Tibial nerve (tissue), 4 donors: ENCODE measurements at regions not wholly inside any gene's neighbourhood (a gene's known extent, or its start where the extent isn't known, plus 50 kb on each side); places are given as distances from the start of the nearest gene placed in this dataset.

Experiments used
- DNase-seq, 2 donors: peaks; one replicate each; pipeline ENCODE4 v3.0.0-alpha.2; 2019; ENCODE audit warnings: low spot score in 2 of 2
- H3K27ac ChIP-seq, 4 donors: fragments of 200-600 bp; sonication (generic) in 3 of 4; one replicate each; pipeline ENCODE4 v1.5.1; 2017 to 2019; ENCODE audit warnings: mild to moderate bottlenecking in 1 of 4
- H3K27me3 ChIP-seq, 2 donors: fragments of 200-600 bp; sonication (generic) in 1 of 2; one replicate each; pipeline versions ENCODE4 v1.5.1 to v1.6.0; 2017 to 2019
- H3K36me3 ChIP-seq, 3 donors: fragments of 200-600 bp; sonication (generic); one replicate each; pipeline ENCODE4 v1.5.1; 2018 to 2019
- H3K4me1 ChIP-seq, 4 donors: fragments of 200-600 bp; sonication (generic) in 3 of 4; one replicate each; pipeline ENCODE4 v1.5.1; 2017 to 2019
- H3K4me3 ChIP-seq, 4 donors: fragments of 200-600 bp; sonication (generic) in 3 of 4; one replicate each; pipeline ENCODE4 v1.5.1; 2017 to 2019; ENCODE audit warnings: mild to moderate bottlenecking in 1 of 4, moderate library complexity in 1 of 4
- H3K9me3 ChIP-seq, 4 donors: fragments of 200-600 bp; sonication (generic) in 3 of 4; one replicate each; pipeline ENCODE4 v1.5.1; 2017 to 2019
- CTCF ChIP-seq, 5 experiments: fragments of 200-600 bp in 3 of 5; fragments of 450-650 bp in 2 of 5; sonication (generic) in 3 of 5; IDR thresholded peaks; one replicate each; pipeline ENCODE4 v1.5.1; 2016 to 2019; ENCODE audit warnings: antibody characterized with exemption in 5 of 5, mild to moderate bottlenecking in 3 of 5, moderate library complexity in 2 of 5
- EP300 ChIP-seq, 2 donors: sonication (generic); formaldehyde crosslinking; IDR thresholded peaks; one replicate each; pipeline ENCODE4 v1.6.1; 2017; ENCODE audit warnings: antibody characterized with exemption in 2 of 2, mild to moderate bottlenecking in 1 of 2
- POLR2A ChIP-seq, 2 donors: fragments of 450-650 bp; IDR thresholded peaks; one replicate each; pipeline ENCODE4 v1.6.1; 2017; ENCODE audit warnings: antibody characterized with exemption in 2 of 2, mild to moderate bottlenecking in 2 of 2, moderate library complexity in 2 of 2
- WGBS, 2 donors: methylation state at CpG; one replicate each; pipeline ENCODE4 v1.1.5; 2018; 5-methylcytosine and 5-hydroxymethylcytosine counted together

- H3K9me3 ChIP-seq: no peaks in the 10 kb centered on the region
- H3K4me3 ChIP-seq: no peak overlapping the region
- no peak overlapping the region for H3K27ac ChIP-seq
- no peaks in the 10 kb centered on the region for H3K4me1 ChIP-seq
- H3K36me3 ChIP-seq: no peaks in the 10 kb centered on the region
- TF ChIP-seq POLR2A (IDR thresholded peaks at IDR 0.05): no peak
- no peak for TF ChIP-seq CTCF (IDR thresholded peaks at IDR 0.05)
- no peak for TF ChIP-seq EP300 (IDR thresholded peaks at IDR 0.05)
- WGBS, 2 donors: 69 to 75% methylated on average over 2 of the region's 2 CpGs
- no peaks in the 10 kb centered on the region for H3K27me3 ChIP-seq
- no peak for DNase-seq
Measured at GRCh38 chr4:111930659-111931058, 214.6 kb upstream of the FAM241A start.

- H3K36me3 ChIP-seq: no peaks in the 10 kb centered on the region
- WGBS, 2 donors: 34 to 53% methylated on average over 2 of the region's 2 CpGs
- H3K27me3 ChIP-seq: no peaks in the 10 kb centered on the region
- no peak for TF ChIP-seq CTCF (IDR thresholded peaks at IDR 0.05)
- no peaks in the 10 kb centered on the region for H3K9me3 ChIP-seq
- no peaks in the 10 kb centered on the region for H3K4me1 ChIP-seq
- no peak overlapping the region for H3K4me3 ChIP-seq
- H3K27ac ChIP-seq: no peak overlapping the region
- no peak for DNase-seq
Measured at GRCh38 chr4:111933703-111934102, 211.6 kb upstream of the FAM241A start.

GRCh38 chr4:111934314-111934713, 210.9 kb upstream of the FAM241A start:
- no peak for TF ChIP-seq POLR2A (IDR thresholded peaks at IDR 0.05)
- TF ChIP-seq EP300 (IDR thresholded peaks at IDR 0.05): no peak
- TF ChIP-seq CTCF (IDR thresholded peaks at IDR 0.05): no peak
- no peaks in the 10 kb centered on the region for H3K27me3 ChIP-seq
- DNase-seq: no peak

GRCh38 chr4:111937368-111937767, 207.9 kb upstream of the FAM241A start:
- Histone ChIP-seq H3K36me3 (no peaks in the 10 kb centered on the region), H3K4me3 (no peak overlapping the region), H3K27me3 (no peaks in the 10 kb centered on the region), H3K4me1 (no peaks in the 10 kb centered on the region), H3K9me3 (no peaks in the 10 kb centered on the region), H3K27ac (no peak overlapping the region)
- no peak for TF ChIP-seq CTCF (IDR thresholded peaks at IDR 0.05)
- TF ChIP-seq POLR2A (IDR thresholded peaks at IDR 0.05): no peak
- TF ChIP-seq EP300 (IDR thresholded peaks at IDR 0.05): no peak
- DNase-seq: no peak

More at GRCh38 chr4:111934314-111934713, 210.9 kb upstream of the FAM241A start:
- H3K9me3 ChIP-seq: no peaks in the 10 kb centered on the region
- H3K4me3 ChIP-seq: no peak overlapping the region
- no peak overlapping the region for H3K27ac ChIP-seq
- H3K4me1 ChIP-seq: no peaks in the 10 kb centered on the region
- H3K36me3 ChIP-seq: no peaks in the 10 kb centered on the region

- no peaks in the 10 kb centered on the region for H3K4me1 ChIP-seq
- DNase-seq: no peak
- H3K9me3 ChIP-seq: no peaks in the 10 kb centered on the region
- TF ChIP-seq CTCF (IDR thresholded peaks at IDR 0.05) (no peak), POLR2A (IDR thresholded peaks at IDR 0.05) (no peak), EP300 (IDR thresholded peaks at IDR 0.05) (no peak)
- 52 to 54% methylated on average over 1 of the region's 1 CpG for WGBS, 2 donors
- no peaks in the 10 kb centered on the region for H3K36me3 ChIP-seq
- H3K27ac ChIP-seq: no peak overlapping the region
- H3K27me3 ChIP-seq: no peaks in the 10 kb centered on the region
- H3K4me3 ChIP-seq: no peak overlapping the region
Measured at GRCh38 chr4:111941957-111942356, 203.3 kb upstream of the FAM241A start.
